HepG2 (cell line): ENCODE measurements at regions not wholly inside any gene's neighbourhood (a gene's known extent, or its start where the extent isn't known, plus 50 kb on each side); places are given as distances from the start of the nearest gene placed in this dataset.

Experiments used
- ATAC-seq: fragments of 200-7000 bp; cut with Tn5 transposase; 3 replicates; pipeline ENCODE4 v1.9.1; 2020; ENCODE audit warnings: mild to moderate bottlenecking, moderate library complexity
- BruUV-seq: library from RNA; stranded (reverse); fragments of 400-500 nt; replicated peaks from 2 replicates; lab custom pipeline; 2021; lab: Mats Ljungman, UMichigan
- CTCF ChIA-PET: fragments of 300-600 bp; formaldehyde crosslinking; extraction: SDS; loops from one replicate; lab custom pipeline; 2021; ENCODE audit warnings: low total read pairs, inconsistent platforms, low intra/inter-chr PET ratio; lab: Yijun Ruan, JAX
- POLR2A ChIA-PET: fragments of 350-600 bp; sonication (Branson Sonifier 250); formaldehyde crosslinking; loops from one replicate; lab custom pipeline; 2020; ENCODE audit warnings: antibody characterized with exemption, inconsistent platforms; lab: Yijun Ruan, JAX
- DNase-seq: peaks from one replicate; pipeline ENCODE4 v3.0.0-alpha.2; 2015; ENCODE audit warnings: low spot score
- FAIRE-seq: peaks from 3 replicates; lab custom pipeline; 2011; peaks lifted over from hg19 to GRCh38; lab: Jason Lieb, UNC
- H2AFZ ChIP-seq: one replicate; pipeline ENCODE4 v1.6.1; 2011; ENCODE audit warnings: low read length, inconsistent platforms
- H3K27ac ChIP-seq: fragments of 300-600 bp; 3 replicates; pipeline ENCODE4 v1.8.0; 2011; ENCODE audit warnings: mixed run types, mild to moderate bottlenecking, mixed read lengths, low read length, inconsistent platforms; ENCODE audit not compliant: insufficient read depth; ENCODE audit errors: extremely low read length
- H3K27me3 ChIP-seq, 2 experiments: fragments of 200-600 bp in 1 of 2; 2 replicates in 1 of 2; 3 replicates in 1 of 2; pipeline versions ENCODE4 v1.6.0 to v1.8.0; 2011; ENCODE audit warnings: low read length in 2 of 2, mild to moderate bottlenecking in 2 of 2, moderate library complexity in 2 of 2, inconsistent platforms in 1 of 2; ENCODE audit not compliant: insufficient read depth in 2 of 2, control insufficient read depth in 1 of 2
- H3K36me3 ChIP-seq, 2 experiments: fragments of 200-600 bp in 1 of 2; replicated peaks in 1 of 2; 2 replicates in 1 of 2; 3 replicates in 1 of 2; pipeline versions ENCODE4 v1.5.1 to v1.8.0; 2011; ENCODE audit warnings: low read length in 2 of 2, inconsistent platforms in 1 of 2; ENCODE audit not compliant: insufficient read depth in 2 of 2, control insufficient read depth in 1 of 2
- H3K4me1 ChIP-seq: 2 replicates; pipeline ENCODE4 v1.5.1; 2012; ENCODE audit warnings: low read length, inconsistent platforms; ENCODE audit not compliant: insufficient read depth
- H3K4me2 ChIP-seq: 2 replicates; pipeline ENCODE4 v1.6.0; 2011; ENCODE audit warnings: low read depth, low read length, inconsistent platforms
- H3K4me3 ChIP-seq, 3 experiments: fragments of 200-600 bp in 1 of 3; sonication (generic), shearing (Covaris generic) in 1 of 3; replicated peaks in 1 of 3; 2 replicates each; pipeline ENCODE4 v1.5.1; 2011 to 2016; ENCODE audit warnings: low read length in 3 of 3, inconsistent platforms in 2 of 3, low read depth in 2 of 3, mild to moderate bottlenecking in 2 of 3, control low read depth in 1 of 3, mixed read lengths in 1 of 3; ENCODE audit not compliant: insufficient read depth in 1 of 3
- H3K79me2 ChIP-seq: one replicate; pipeline ENCODE4 v1.6.1; 2011; ENCODE audit warnings: low read length, inconsistent platforms; ENCODE audit not compliant: insufficient read depth
- H3K9ac ChIP-seq: 2 replicates; pipeline ENCODE4 v1.6.0; 2011; ENCODE audit warnings: mild to moderate bottlenecking, low read depth, low read length, inconsistent platforms; ENCODE audit not compliant: insufficient read depth
- H3K9me3 ChIP-seq: 2 replicates; pipeline ENCODE4 v1.5.1; 2012; ENCODE audit warnings: mild to moderate bottlenecking, low read length
- H4K20me1 ChIP-seq: 2 replicates; pipeline ENCODE4 v1.6.0; 2011; ENCODE audit warnings: inconsistent platforms, mild to moderate bottlenecking, low read length, moderate library complexity; ENCODE audit not compliant: insufficient read depth
- GABPB1 ChIP-seq: IDR thresholded peaks from 2 replicates; pipeline ENCODE4 v1.6.1; 2016; ENCODE audit warnings: mild to moderate bottlenecking, missing genetic modification reagents, moderate library complexity, missing compliant biosample characterization
- HDAC2 ChIP-seq: sonication (generic); formaldehyde crosslinking; IDR thresholded peaks from 2 replicates; pipeline ENCODE4 v1.4.0; 2020; ENCODE audit warnings: missing genetic modification reagents
- HMGXB3 ChIP-seq: sonication (generic); formaldehyde crosslinking; IDR thresholded peaks from 2 replicates; pipeline ENCODE4 v1.4.0; 2020; ENCODE audit warnings: missing genetic modification reagents, borderline replicate concordance
- KLF11 ChIP-seq: IDR thresholded peaks from 2 replicates; pipeline ENCODE4 v1.6.1; 2016; ENCODE audit warnings: missing compliant biosample characterization
- MXD3 ChIP-seq: IDR thresholded peaks from 2 replicates; pipeline ENCODE4 v1.6.1; 2016; ENCODE audit warnings: mild to moderate bottlenecking, missing biosample characterization, missing genetic modification reagents
- SP140L ChIP-seq: sonication (generic); formaldehyde crosslinking; IDR thresholded peaks from 2 replicates; pipeline ENCODE4 v1.4.0; 2020; ENCODE audit warnings: missing genetic modification reagents, borderline replicate concordance
- THAP8 ChIP-seq: sonication (generic); formaldehyde crosslinking; IDR thresholded peaks from 2 replicates; pipeline ENCODE4 v1.5.1; 2020; ENCODE audit warnings: missing genetic modification reagents, mild to moderate bottlenecking, borderline replicate concordance
- U2AF1 ChIP-seq: fragments of 200-400 bp; formaldehyde crosslinking; optimal IDR thresholded peaks from 2 replicates; pipeline ENCODE3; 2017; ENCODE audit warnings: mild to moderate bottlenecking, low read depth, low read length
- ZFY ChIP-seq: sonication (generic); formaldehyde crosslinking; IDR thresholded peaks from 2 replicates; pipeline ENCODE4 v1.4.0; 2020; ENCODE audit warnings: missing genetic modification reagents
- ZNF142 ChIP-seq: sonication (generic); formaldehyde crosslinking; IDR thresholded peaks from 2 replicates; pipeline ENCODE4 v1.4.0; 2020; ENCODE audit warnings: missing genetic modification reagents
- ZNF430 ChIP-seq: sonication (generic); formaldehyde crosslinking; IDR thresholded peaks from 2 replicates; pipeline ENCODE4 v1.9.0; 2021; ENCODE audit warnings: mild to moderate bottlenecking, missing genetic modification reagents
- ZNF549 ChIP-seq: sonication (generic); formaldehyde crosslinking; IDR thresholded peaks from 2 replicates; pipeline ENCODE4 v1.5.0; 2020; ENCODE audit warnings: missing genetic modification reagents
- ZNF569 ChIP-seq: sonication (generic); formaldehyde crosslinking; IDR thresholded peaks from 2 replicates; pipeline ENCODE4 v1.5.0; 2020; ENCODE audit warnings: mild to moderate bottlenecking, missing genetic modification reagents, moderate library complexity, borderline replicate concordance
- ZNF598 ChIP-seq: sonication (generic); formaldehyde crosslinking; IDR thresholded peaks from 2 replicates; pipeline ENCODE4 v1.5.1; 2020; ENCODE audit warnings: mild to moderate bottlenecking, missing genetic modification reagents, borderline replicate concordance
- ZNF629 ChIP-seq: sonication (generic); formaldehyde crosslinking; conservative IDR thresholded peaks from 2 replicates; pipeline ENCODE4 v1.5.0; 2020; ENCODE audit warnings: missing genetic modification reagents
- WGBS: methylation state at CpG from one replicate; pipeline ENCODE4 v1.1.6; 2017; ENCODE audit warnings: low lambda C conversion rate; 5-methylcytosine and 5-hydroxymethylcytosine counted together
- in situ Hi-C: cut with HindIII; loops from 2 replicates; pipeline ENCODE4 v1.10.0; 2017; ENCODE audit warnings: low pct_unique_long_range_greater_than_20kb; ENCODE audit not compliant: extremely low pct_ligation_motif_present
- intact Hi-C: fragments of 100-400 bp; cut with micrococcal nuclease; formaldehyde crosslinking; loops from one replicate; pipeline ENCODE4 v1.10.0; 2022; ENCODE audit not compliant: unreplicated experiment

- no peak for ATAC-seq
- WGBS: 86% methylated on average over 7 of the region's 7 CpGs
- no peak for DNase-seq
- CTCF ChIA-PET: no interaction called here
- TF ChIP-seq HDAC2 (CRISPR knock-in tag): no peak
- no peak for TF ChIP-seq KLF11 (CRISPR knock-in tag)
- TF ChIP-seq HMGXB3 (CRISPR knock-in tag): no peak
- no peak for TF ChIP-seq SP140L (CRISPR knock-in tag)
- TF ChIP-seq THAP8 (CRISPR knock-in tag): no peak
- no peak for TF ChIP-seq ZNF629 (CRISPR knock-in tag)
- no peak for TF ChIP-seq ZFY (CRISPR knock-in tag)
- no peak for TF ChIP-seq GABPB1 (CRISPR knock-in tag)
- no peak for TF ChIP-seq ZNF142 (CRISPR knock-in tag)
- no peak for TF ChIP-seq MXD3
- no peak for TF ChIP-seq U2AF1
- no peak for TF ChIP-seq ZNF430
- TF ChIP-seq ZNF598: no peak
- no peak for TF ChIP-seq ZNF549 (CRISPR knock-in tag)
- TF ChIP-seq ZNF569: no peak
- Histone ChIP-seq H4K20me1 (no peaks in the 10 kb centered on the region), H3K27me3 (no peaks in the 10 kb centered on the region), H3K9ac (no peak overlapping the region), H3K9me3 (peaks cover 23% of the 10 kb centered on the region), H2AFZ (no peak overlapping the region), H3K79me2 (no peaks in the 10 kb centered on the region), H3K36me3 (no peaks in the 10 kb centered on the region), H3K4me1 (no peaks in the 10 kb centered on the region), H3K4me2 (no peak overlapping the region), H3K4me3 (no peak overlapping the region), H3K27ac (no peak overlapping the region)
- BruUV-seq: no TSS peak
- POLR2A ChIA-PET: no interaction called here
- FAIRE-seq: no peak
- in situ Hi-C loops (no loop called here), intact Hi-C loops (no loop called here)
Measured at GRCh38 chr14:71745072-71745471, 187.2 kb upstream of the RGS6 start.
